ENCODE measurements at regions not wholly inside any gene's neighbourhood (a gene's known extent, or its start where the extent isn't known, plus 50 kb on each side); places are given as distances from the start of the nearest gene placed in this dataset.
"Not testable (repeated sequence)": the region's sequence is repeated elsewhere in the genome, so short reads cannot be mapped to it uniquely, and the experiment has no call there.

DNA sequence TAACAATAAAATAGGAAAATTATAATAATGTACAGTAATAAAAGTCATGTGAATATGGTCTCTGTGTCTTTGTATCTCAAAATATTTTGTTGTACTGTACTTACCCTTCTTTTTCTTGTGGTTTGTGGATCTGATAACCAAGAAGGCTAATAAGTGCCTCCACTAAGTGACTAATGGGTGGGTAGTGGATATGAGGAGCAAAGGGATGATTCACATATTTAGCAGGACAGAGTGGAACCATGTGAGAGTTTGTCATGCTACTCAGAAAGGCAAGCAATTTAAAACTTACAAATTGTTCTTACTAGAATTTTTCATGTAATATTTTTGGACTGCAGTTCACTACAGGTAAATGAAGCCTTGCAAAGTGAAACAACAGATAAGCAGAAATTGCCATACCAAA lies 1241.2 kb upstream of the CDH2 start:
- peaks cover 13% of the 10 kb centered on the region for H3K9me3 Mint-ChIP-seq

DNA sequence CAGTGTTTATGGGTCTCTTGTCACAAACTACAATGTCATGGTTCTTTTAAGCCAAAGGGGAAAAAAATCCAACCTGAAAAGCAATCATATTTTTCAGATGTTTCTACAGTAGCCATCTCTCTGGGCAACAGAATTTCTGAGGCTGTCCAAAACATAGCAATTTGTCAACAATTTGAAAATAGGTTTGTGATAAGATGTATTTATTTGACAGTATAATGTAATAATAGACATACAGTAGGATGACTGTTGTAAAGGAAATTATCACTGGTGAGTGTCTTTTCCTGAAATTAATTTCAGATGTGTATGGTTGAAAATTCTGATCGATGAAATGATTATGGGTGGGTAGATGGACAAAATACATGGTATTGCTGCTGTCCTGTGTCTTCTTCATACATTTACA lies 1230.1 kb upstream of the CDH2 start:
- no peak overlapping the region for H3K27ac Mint-ChIP-seq
- H3K27me3 Mint-ChIP-seq: no peaks in the 10 kb centered on the region
- H3K36me3 Mint-ChIP-seq: no peaks in the 10 kb centered on the region
- peaks cover 3% of the 10 kb centered on the region for H3K9me3 Mint-ChIP-seq
- ATAC-seq (ENCODE audit: low read depth): no peak
- no peaks in the 10 kb centered on the region for H3K4me1 Mint-ChIP-seq
- no peak overlapping the region for H3K4me3 Mint-ChIP-seq
- no peak for DNase-seq
- POLR2A ChIA-PET: no interaction called here

More for the DNA sequence above, 1241.2 kb upstream of the CDH2 start:
- H3K27ac Mint-ChIP-seq: no peak overlapping the region
- no peaks in the 10 kb centered on the region for H3K27me3 Mint-ChIP-seq
- POLR2A ChIA-PET: no interaction called here
- no peaks in the 10 kb centered on the region for H3K36me3 Mint-ChIP-seq
- ATAC-seq (ENCODE audit: low read depth) (no peak), DNase-seq (no peak)
- H3K4me1 Mint-ChIP-seq: no peaks in the 10 kb centered on the region
- H3K4me3 Mint-ChIP-seq: no peak overlapping the region

DNA sequence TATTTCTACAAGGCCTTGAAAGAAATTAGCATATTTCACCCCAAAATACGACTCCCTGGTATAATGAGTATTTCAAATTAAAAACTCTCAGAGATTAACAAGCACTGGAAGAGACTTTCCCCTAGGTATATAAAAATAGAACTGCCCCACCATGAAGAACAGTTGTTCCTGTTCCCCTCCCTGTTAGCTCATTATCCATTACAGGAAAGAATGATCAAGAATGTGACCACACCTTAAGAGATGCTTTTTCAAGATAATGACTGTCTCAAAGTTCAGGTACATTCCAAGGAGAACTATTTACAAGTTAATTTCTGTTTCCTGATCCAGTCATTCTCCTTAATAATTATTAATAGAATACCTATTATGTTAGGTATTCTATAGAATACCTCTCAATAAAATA lies 1220.6 kb upstream of the CDH2 start:
- H3K4me3 Mint-ChIP-seq: no peak overlapping the region
- no peaks in the 10 kb centered on the region for H3K27me3 Mint-ChIP-seq
- ATAC-seq (ENCODE audit: low read depth) (no peak), DNase-seq (no peak)
- no peaks in the 10 kb centered on the region for H3K36me3 Mint-ChIP-seq
- no peak overlapping the region for H3K27ac Mint-ChIP-seq
- H3K4me1 Mint-ChIP-seq: no peaks in the 10 kb centered on the region
- H3K9me3 Mint-ChIP-seq: peaks cover 8% of the 10 kb centered on the region
- POLR2A ChIA-PET: no interaction called here

DNA sequence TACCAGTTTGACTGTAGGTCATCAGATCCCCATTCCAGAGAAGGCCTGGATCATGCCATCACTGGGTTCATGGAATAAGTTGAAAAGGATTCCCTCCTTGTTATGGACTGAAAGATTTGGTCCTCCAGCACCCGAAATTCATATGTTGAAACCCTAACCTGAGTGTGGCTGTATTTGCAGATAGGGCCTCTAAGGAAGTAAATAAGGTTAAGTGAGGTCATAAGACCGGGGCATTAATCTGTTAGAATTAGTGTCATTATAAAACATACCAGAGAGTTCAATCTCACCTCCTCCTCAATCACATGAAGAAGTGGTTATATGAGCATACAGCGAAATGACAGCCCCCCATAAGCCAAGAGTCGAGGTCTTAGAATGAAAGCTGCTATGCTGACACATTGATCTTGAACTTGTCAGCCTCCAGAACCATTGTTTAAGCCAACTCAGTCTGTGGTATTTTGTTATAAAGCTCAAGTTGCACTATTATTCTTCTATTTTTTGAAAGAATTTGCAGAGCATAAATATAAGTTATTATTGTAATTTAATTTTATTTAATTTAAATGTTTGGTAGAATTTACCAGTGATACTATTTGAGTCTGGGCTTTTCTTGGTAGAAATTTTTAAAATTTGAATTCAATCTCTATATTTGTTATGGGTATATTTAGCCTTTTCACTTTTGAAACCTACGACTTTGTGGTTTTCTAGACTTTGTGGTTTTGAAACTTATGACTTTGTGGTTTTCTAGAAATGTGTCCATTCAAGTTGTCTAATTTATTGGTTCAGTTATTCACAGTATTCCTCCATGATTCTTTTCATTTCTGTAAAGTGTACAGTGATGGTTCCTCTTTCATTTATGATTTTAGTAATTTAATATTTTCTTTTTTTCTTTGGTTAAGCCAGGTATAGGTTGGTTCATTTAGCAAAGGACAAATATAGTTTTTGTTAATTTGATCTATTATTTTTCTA lies 1206.7 kb upstream of the CDH2 start:
- no peak for DNase-seq
- POLR2A ChIA-PET: no interaction called here
- Mint-ChIP-seq H3K9me3 (no peaks in the 10 kb centered on the region), H3K4me1 (no peaks in the 10 kb centered on the region), H3K27ac (no peak overlapping the region), H3K36me3 (no peaks in the 10 kb centered on the region), H3K4me3 (no peak overlapping the region), H3K27me3 (no peaks in the 10 kb centered on the region)
- ATAC-seq (ENCODE audit: low read depth): no peak

DNA sequence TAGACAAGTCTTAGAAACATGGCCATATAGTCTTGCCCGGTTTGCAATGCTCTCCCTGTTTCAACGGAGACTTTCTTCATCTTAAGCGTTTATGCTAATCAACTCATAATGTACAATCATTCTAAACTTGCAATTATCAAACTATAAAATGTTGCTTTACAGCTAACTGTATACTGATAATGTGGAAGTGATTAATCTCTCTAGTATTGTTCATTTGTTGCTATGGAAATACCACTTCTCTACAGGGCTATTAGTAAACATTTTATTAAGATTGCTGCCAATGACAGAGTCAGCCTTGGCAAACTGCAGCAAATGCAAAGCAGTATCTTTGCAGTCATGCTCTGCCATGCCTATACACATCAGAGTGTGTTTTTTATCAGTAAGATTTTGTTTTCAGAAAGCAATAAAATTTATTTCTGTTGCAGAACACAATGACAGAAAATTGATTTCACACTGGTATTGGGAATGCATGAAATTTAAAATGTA lies 1201.8 kb upstream of the CDH2 start:
- H3K4me1 Mint-ChIP-seq: no peaks in the 10 kb centered on the region
- H3K9me3 Mint-ChIP-seq: peaks cover 4% of the 10 kb centered on the region
- DNase-seq (no peak), ATAC-seq (ENCODE audit: low read depth) (no peak)
- H3K4me3 Mint-ChIP-seq: no peak overlapping the region
- no peaks in the 10 kb centered on the region for H3K27me3 Mint-ChIP-seq
- no peaks in the 10 kb centered on the region for H3K36me3 Mint-ChIP-seq
- POLR2A ChIA-PET: no interaction called here
- H3K27ac Mint-ChIP-seq: no peak overlapping the region

DNA sequence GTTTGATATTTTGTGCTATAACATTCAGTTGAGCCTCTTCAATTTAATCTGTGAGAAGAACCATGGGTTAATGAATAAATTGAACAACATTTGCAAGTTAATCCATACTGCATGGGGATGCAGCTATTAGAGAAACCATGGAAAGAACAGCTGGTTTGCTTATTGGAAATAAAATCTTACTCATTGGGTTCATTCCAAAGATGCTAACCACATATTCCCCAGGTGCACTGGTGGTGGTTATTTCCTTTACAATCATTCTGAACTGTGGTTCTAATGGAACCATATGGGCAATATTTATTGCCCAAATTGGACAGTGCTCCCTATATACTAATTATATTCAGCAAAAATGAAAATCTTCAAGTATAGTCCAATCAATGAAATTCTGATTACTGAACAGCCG lies 1200.4 kb upstream of the CDH2 start:
- Mint-ChIP-seq H3K27ac (no peak overlapping the region), H3K36me3 (no peaks in the 10 kb centered on the region), H3K9me3 (peaks cover 4% of the 10 kb centered on the region), H3K4me1 (no peaks in the 10 kb centered on the region), H3K4me3 (no peak overlapping the region), H3K27me3 (no peaks in the 10 kb centered on the region)
- POLR2A ChIA-PET: no interaction called here
- ATAC-seq (ENCODE audit: low read depth) (no peak), DNase-seq (no peak)

DNA sequence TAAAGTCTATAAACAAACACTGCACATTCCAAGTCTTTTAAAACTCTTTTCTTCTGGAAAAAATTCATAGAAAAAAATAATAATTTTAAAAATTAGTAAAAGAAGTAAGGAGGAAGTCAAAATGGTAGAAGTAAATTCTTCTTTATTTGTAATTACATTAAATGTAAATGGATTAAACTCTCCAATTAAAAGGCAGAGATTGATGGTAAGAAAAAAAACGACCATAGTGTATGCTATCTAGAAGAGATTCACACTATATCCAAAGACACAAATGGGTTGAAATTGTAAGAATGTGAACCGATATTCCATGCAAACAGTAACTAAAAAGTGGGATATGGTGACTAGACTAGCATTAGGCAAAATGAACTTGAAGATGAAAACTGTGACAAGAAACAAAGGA lies 1196.1 kb upstream of the CDH2 start:
- Mint-ChIP-seq H3K4me3 (no peak overlapping the region), H3K27ac (no peak overlapping the region), H3K36me3 (no peaks in the 10 kb centered on the region), H3K9me3 (peaks cover 7% of the 10 kb centered on the region), H3K4me1 (no peaks in the 10 kb centered on the region), H3K27me3 (no peaks in the 10 kb centered on the region)
- POLR2A ChIA-PET: no interaction called here
- ATAC-seq (ENCODE audit: low read depth) (no peak), DNase-seq (no peak)

DNA sequence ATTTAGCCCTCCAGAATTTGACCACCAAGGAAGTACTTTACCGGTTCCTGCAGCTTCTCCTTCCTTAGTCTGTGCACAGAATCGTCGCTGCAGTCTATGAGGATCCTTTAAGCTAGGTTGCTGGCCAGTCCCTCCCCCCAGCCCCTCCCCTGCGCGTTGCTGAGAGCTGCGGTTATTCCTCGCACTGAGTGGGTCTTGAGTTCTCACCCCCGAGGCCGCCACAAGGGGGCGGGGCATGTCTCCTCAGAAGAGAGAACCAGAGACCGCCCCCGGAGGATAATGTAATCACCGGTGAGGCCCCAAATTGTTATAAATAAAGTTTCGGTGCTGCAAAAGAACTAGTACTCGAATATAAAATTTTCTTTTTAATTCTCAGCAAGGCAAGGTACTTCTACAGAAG lies 1184.9 kb upstream of the CDH2 start:
- Mint-ChIP-seq H3K27ac (no peak overlapping the region), H3K36me3 (no peaks in the 10 kb centered on the region), H3K4me1 (no peaks in the 10 kb centered on the region), H3K9me3 (peaks cover 8% of the 10 kb centered on the region), H3K27me3 (no peaks in the 10 kb centered on the region), H3K4me3 (no peak overlapping the region)
- no peak for ATAC-seq (ENCODE audit: low read depth)
- POLR2A ChIA-PET: no interaction called here
- DNase-seq: no peak

DNA sequence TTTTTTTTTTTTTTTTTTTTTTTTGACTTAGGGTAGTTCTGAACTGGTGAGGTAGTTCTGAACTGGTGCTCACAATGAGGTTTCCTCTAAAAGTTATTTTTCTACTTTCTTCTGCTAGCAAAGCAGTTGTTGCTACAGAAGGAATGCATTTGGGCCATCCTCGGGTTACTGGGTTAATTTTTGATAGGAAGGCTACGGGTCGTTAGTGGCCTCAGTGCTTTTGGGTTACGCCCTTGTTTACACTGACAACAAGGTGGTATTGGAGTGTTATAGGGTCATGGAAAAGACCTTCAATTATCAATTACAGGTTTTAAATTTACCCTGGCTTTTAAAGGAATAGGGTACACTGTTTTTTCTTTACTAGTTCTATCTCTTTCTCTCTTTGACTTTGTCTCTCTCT lies 1183.7 kb upstream of the CDH2 start:
- peaks cover 14% of the 10 kb centered on the region for H3K9me3 Mint-ChIP-seq
- H3K4me1 Mint-ChIP-seq; DNase-seq; POLR2A ChIA-PET; H3K36me3 Mint-ChIP-seq; H3K27me3 Mint-ChIP-seq; H3K4me3 Mint-ChIP-seq; H3K27ac Mint-ChIP-seq; ATAC-seq (ENCODE audit: low read depth): not testable (repeated sequence)

DNA sequence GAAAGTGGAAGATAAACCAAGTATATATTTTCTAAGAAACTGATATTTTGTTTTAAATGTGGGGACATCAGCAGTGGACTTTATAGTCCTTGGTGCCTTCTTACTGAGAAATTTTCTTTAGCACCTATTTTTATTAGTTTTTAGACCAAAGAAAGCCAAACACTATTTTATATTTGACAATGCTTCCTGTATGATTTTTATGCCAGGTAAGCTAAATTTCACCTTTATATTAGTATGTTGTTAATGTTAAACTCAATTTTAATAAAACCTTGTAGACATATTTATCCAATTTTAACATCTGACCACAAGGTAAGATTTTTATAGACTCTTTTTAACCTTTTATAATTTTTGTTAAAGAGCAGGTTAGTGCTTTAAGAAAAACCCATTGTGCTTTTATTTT lies 1182.3 kb upstream of the CDH2 start:
- peaks cover 18% of the 10 kb centered on the region for H3K9me3 Mint-ChIP-seq
- H3K27me3 Mint-ChIP-seq; H3K4me3 Mint-ChIP-seq; H3K27ac Mint-ChIP-seq; POLR2A ChIA-PET; DNase-seq; H3K4me1 Mint-ChIP-seq; ATAC-seq (ENCODE audit: low read depth); H3K36me3 Mint-ChIP-seq: not testable (repeated sequence)

DNA sequence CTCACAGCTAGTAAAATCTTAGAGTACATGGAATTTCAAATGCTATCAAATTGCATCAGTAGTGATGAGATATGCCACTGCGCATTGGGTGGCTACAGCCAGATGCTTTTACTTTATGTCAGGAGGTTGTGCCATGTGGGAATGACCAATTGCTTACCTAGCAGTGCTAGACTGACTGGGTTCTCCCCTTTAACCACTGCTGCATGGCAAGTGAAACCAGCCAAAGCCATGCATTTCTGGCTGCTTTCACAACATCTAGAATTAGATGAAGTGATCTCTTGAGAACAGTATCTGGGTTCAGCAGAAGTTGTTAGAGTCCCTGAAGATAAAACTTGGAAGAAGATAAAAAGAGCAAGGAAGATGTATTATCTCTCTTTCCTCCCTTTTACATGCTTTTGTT lies 1174.2 kb upstream of the CDH2 start:
- H3K27me3 Mint-ChIP-seq: no peaks in the 10 kb centered on the region
- DNase-seq: no peak
- no peaks in the 10 kb centered on the region for H3K36me3 Mint-ChIP-seq
- peaks cover 8% of the 10 kb centered on the region for H3K9me3 Mint-ChIP-seq
- H3K27ac Mint-ChIP-seq: no peak overlapping the region
- POLR2A ChIA-PET: no interaction called here
- ATAC-seq (ENCODE audit: low read depth): no peak
- H3K4me3 Mint-ChIP-seq: no peak overlapping the region
- H3K4me1 Mint-ChIP-seq: no peaks in the 10 kb centered on the region

DNA sequence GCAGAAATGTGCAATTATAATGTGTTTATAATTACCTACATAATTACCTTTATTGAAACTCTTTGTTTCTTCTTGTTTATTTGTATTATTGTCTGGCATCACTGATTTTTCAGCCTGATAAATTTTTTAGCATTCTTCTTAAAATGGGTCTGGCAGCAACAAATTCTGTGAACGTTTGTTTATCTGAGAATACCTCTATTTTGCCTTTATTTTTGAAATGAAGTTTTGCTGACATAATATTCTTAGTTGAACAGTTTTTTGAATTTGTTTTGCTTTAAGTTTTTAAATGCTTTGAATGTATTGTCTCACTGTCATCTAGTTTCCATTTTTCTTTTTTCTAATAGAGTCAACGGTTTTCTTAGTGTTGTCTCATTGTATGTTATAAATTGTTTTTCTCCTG lies 1152.0 kb upstream of the CDH2 start:
- Mint-ChIP-seq H3K27ac (no peak overlapping the region), H3K27me3 (no peaks in the 10 kb centered on the region), H3K9me3 (peaks cover 4% of the 10 kb centered on the region), H3K36me3 (no peaks in the 10 kb centered on the region), H3K4me1 (no peaks in the 10 kb centered on the region), H3K4me3 (no peak overlapping the region)
- POLR2A ChIA-PET: no interaction called here
- ATAC-seq (ENCODE audit: low read depth) (no peak), DNase-seq (no peak)

DNA sequence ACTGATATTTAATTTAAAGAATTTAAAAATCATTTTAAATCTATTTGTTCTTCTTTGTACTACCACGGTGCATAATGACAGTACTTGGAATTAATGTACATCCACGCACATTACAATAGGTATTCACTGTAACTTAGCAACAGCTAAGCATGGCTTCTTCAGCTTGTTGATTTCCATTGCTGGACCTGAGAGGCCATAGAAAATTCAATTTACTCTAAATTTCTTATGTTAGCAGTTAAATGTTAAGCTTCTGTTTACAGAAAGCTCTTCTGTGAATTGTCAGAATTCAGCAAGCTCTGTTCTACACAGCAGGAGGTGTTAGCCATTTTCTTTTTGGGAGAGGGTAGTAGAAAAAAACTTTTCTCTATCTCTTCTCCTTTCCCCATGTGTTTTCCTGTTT lies 1149.3 kb upstream of the CDH2 start:
- Mint-ChIP-seq H3K27me3 (no peaks in the 10 kb centered on the region), H3K4me3 (no peak overlapping the region), H3K36me3 (no peaks in the 10 kb centered on the region), H3K27ac (no peak overlapping the region), H3K4me1 (no peaks in the 10 kb centered on the region), H3K9me3 (peaks cover 2% of the 10 kb centered on the region)
- POLR2A ChIA-PET: no interaction called here
- no peak for ATAC-seq (ENCODE audit: low read depth)
- DNase-seq: no peak

DNA sequence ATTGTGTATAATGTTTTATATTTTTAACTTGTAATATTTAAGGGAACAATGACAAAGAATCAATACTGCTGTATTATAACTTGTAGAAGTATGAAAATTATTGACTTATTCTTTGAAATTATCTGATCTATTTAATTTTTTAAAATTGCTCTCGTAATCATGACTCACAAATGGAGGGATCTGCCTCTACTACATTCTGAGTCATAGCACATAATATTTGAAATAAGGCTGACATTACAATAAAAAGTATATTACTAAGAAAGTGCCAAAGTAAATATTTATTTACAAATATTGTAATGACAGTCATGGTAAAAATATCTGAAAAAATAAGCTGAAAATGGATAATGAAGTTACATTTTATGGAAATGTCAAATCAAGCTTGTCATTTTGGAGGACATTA lies 1144.6 kb upstream of the CDH2 start:
- Mint-ChIP-seq H3K9me3 (peaks cover 5% of the 10 kb centered on the region), H3K4me1 (no peaks in the 10 kb centered on the region), H3K36me3 (no peaks in the 10 kb centered on the region), H3K4me3 (no peak overlapping the region), H3K27me3 (no peaks in the 10 kb centered on the region), H3K27ac (no peak overlapping the region)
- DNase-seq (no peak), ATAC-seq (ENCODE audit: low read depth) (no peak)
- POLR2A ChIA-PET: no interaction called here

All from activated naive CD8-positive, alpha-beta T cell treated with anti-CD3 and anti-CD28 coated beads, Interleukin-2, amount 10 ng/mL, durations not matched to agents 7 days and 5 days (primary cell).